ENCODE measurements at regions not wholly inside any gene's neighbourhood (a gene's known extent, or its start where the extent isn't known, plus 50 kb on each side); places are given as distances from the start of the nearest gene placed in this dataset.

GRCh38 chr12:114823724-114824123 is 139.7 kb upstream of the TBX3 start:
- TF ChIP-seq EZH2 (IDR thresholded peaks at IDR 0.05; ENCODE audit: low read length, unreplicated experiment) (no peak), CTCF (conservative IDR thresholded peaks at IDR 0.05; ENCODE audit: low read depth, low read length) (no peak)
